K562 (cell line): ENCODE measurements at regions not wholly inside any gene's neighbourhood (a gene's known extent, or its start where the extent isn't known, plus 50 kb on each side); places are given as distances from the start of the nearest gene placed in this dataset.

Experiments used
- ARNT ChIP-seq, 2 experiments: fragments of 450-650 bp; IDR thresholded peaks; 2 replicates each; pipeline ENCODE4 v1.6.1; 2016; ENCODE audit warnings: mild to moderate bottlenecking in 1 of 2
- CHD1 ChIP-seq: fragments of 200-600 bp; sonication (generic); IDR thresholded peaks from one replicate; pipeline ENCODE4 v1.6.1; 2012; ENCODE audit warnings: mild to moderate bottlenecking, moderate library complexity, low read length, inconsistent platforms
- EZH2 ChIP-seq: IDR thresholded peaks from 2 replicates; pipeline ENCODE4 v1.6.1; 2012; ENCODE audit warnings: low read depth, mild to moderate bottlenecking, inconsistent platforms, low read length, borderline replicate concordance
- HIVEP1 ChIP-seq: fragments of 250-450 bp; sonication (Bioruptor Pico); IDR thresholded peaks from 2 replicates; pipeline ENCODE4 v1.4.0; 2020; ENCODE audit warnings: mild to moderate bottlenecking
- POLR2A ChIP-seq: fragments of 450-650 bp; conservative IDR thresholded peaks from 2 replicates; pipeline ENCODE4 v1.6.1; 2016
- POLR3A ChIP-seq: IDR thresholded peaks from 2 replicates; pipeline ENCODE4 v1.6.1; 2011; ENCODE audit warnings: borderline replicate concordance, mild to moderate bottlenecking, moderate library complexity; ENCODE audit not compliant: insufficient read length, insufficient read depth; ENCODE audit errors: extremely low read depth
- ZNF583 ChIP-seq: fragments of 250-450 bp; sonication (Bioruptor Pico); IDR thresholded peaks from 2 replicates; pipeline ENCODE4 v1.4.0; 2020
- TF ChIP-seq, protein P1 (sequence below), 3 experiments: IDR thresholded peaks in 2 of 3; conservative IDR thresholded peaks in 1 of 3; 2 replicates each; pipeline ENCODE4 v1.5.1; 2011 to 2012; ENCODE audit warnings: low read length in 3 of 3, mild to moderate bottlenecking in 3 of 3, control low read depth in 2 of 3, improper control_type of control experiment in 1 of 3, inconsistent platforms in 1 of 3, low read depth in 1 of 3, mixed read lengths in 1 of 3, moderate library complexity in 1 of 3; ENCODE audit not compliant: insufficient read depth in 2 of 3
- TF ChIP-seq, protein P2 (sequence below): sonication (generic); formaldehyde crosslinking; IDR thresholded peaks from 2 replicates; pipeline ENCODE4 v1.8.1; 2023; ENCODE audit warnings: mild to moderate bottlenecking, missing genetic modification reagents

DNA sequence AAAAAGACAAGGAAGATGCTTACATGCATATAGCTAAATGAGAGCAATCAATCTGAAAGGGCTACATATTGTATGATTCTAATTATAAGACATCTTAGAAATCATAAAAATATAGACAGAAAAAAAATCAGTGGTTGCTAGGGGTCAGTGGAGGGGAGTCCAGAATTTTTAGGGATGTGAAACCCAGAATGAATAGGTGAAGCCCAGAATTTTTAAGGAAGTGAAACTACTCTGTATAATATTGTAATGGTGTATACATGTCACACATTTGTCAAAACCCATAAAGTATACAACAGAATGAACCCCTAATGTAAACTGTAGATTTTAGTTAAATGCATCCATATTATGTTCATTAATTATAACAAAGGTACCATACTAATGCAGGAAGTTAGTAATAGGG lies 713.2 kb downstream of the FLRT2 start:
- no peak for TF ChIP-seq CHD1
- TF ChIP-seq EZH2: no peak
- TF ChIP-seq POLR2A: no peak
- no peak for TF ChIP-seq ARNT (IDR thresholded peaks at IDR 0.05)
- no peak for TF ChIP-seq POLR3A
- TF ChIP-seq, protein P1, sequence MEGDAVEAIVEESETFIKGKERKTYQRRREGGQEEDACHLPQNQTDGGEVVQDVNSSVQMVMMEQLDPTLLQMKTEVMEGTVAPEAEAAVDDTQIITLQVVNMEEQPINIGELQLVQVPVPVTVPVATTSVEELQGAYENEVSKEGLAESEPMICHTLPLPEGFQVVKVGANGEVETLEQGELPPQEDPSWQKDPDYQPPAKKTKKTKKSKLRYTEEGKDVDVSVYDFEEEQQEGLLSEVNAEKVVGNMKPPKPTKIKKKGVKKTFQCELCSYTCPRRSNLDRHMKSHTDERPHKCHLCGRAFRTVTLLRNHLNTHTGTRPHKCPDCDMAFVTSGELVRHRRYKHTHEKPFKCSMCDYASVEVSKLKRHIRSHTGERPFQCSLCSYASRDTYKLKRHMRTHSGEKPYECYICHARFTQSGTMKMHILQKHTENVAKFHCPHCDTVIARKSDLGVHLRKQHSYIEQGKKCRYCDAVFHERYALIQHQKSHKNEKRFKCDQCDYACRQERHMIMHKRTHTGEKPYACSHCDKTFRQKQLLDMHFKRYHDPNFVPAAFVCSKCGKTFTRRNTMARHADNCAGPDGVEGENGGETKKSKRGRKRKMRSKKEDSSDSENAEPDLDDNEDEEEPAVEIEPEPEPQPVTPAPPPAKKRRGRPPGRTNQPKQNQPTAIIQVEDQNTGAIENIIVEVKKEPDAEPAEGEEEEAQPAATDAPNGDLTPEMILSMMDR (IDR thresholded peaks at IDR 0.05 in 2 of 3, conservative IDR thresholded peaks at IDR 0.05 in 1 of 3; ENCODE audit: insufficient read depth in 2 of 3, low read depth in 1 of 3, low read length in 3 of 3): no peak
- TF ChIP-seq, protein P2, sequence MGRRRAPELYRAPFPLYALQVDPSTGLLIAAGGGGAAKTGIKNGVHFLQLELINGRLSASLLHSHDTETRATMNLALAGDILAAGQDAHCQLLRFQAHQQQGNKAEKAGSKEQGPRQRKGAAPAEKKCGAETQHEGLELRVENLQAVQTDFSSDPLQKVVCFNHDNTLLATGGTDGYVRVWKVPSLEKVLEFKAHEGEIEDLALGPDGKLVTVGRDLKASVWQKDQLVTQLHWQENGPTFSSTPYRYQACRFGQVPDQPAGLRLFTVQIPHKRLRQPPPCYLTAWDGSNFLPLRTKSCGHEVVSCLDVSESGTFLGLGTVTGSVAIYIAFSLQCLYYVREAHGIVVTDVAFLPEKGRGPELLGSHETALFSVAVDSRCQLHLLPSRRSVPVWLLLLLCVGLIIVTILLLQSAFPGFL (CRISPR knock-in tag): no peak
- TF ChIP-seq HIVEP1 (CRISPR knock-in tag): no peak
- no peak for TF ChIP-seq ZNF583 (CRISPR knock-in tag)
